ENCODE measurements at regions not wholly inside any gene's neighbourhood (a gene's known extent, or its start where the extent isn't known, plus 50 kb on each side); places are given as distances from the start of the nearest gene placed in this dataset.

GRCh38 chr2:236661762-236662110 lies 92.1 kb downstream of the ACKR3 start:
- TF ChIP-seq POLR2A (IDR thresholded peaks at IDR 0.05) (no peak), EP300 (IDR thresholded peaks at IDR 0.05) (no peak)
